ENCODE measurements at regions not wholly inside any gene's neighbourhood (a gene's known extent, or its start where the extent isn't known, plus 50 kb on each side); places are given as distances from the start of the nearest gene placed in this dataset.
A peak's percentile ranks its signal among the peaks of the same experiment; 100 is the strongest.

GRCh38 chr2:42901076-42901640 lies 108.8 kb upstream of the HAAO start:
- peak; percentile 70 for DNase-seq (ENCODE audit: low read depth)
- no peak for TF ChIP-seq CTCF (conservative IDR thresholded peaks at IDR 0.05; ENCODE audit: low read depth, low read length)
- no peak overlapping the region for H3K4me3 ChIP-seq (ENCODE audit: low read depth, low read length)

- no peak overlapping the region for H3K4me3 ChIP-seq (ENCODE audit: low read depth, low read length)
- TF ChIP-seq CTCF (conservative IDR thresholded peaks at IDR 0.05; ENCODE audit: low read depth, low read length), result no peak
- DNase-seq (ENCODE audit: low read depth), result no peak
Measured at GRCh38 chr2:42900289-42900891, 108.0 kb upstream of the HAAO start.

GRCh38 chr2:42897358-42897757 lies 105.0 kb upstream of the HAAO start:
- no peak for TF ChIP-seq CTCF (conservative IDR thresholded peaks at IDR 0.05; ENCODE audit: low read depth, low read length)
- H3K4me3 ChIP-seq (ENCODE audit: low read depth, low read length), result no peak overlapping the region
- DNase-seq (ENCODE audit: low read depth), result no peak

GRCh38 chr2:42895791-42896135 lies 103.4 kb upstream of the HAAO start:
- DNase-seq (ENCODE audit: low read depth), result no peak
- TF ChIP-seq CTCF (conservative IDR thresholded peaks at IDR 0.05; ENCODE audit: low read depth, low read length), result no peak

GRCh38 chr2:42895134-42895790 lies 102.9 kb upstream of the HAAO start:
- no peak for DNase-seq (ENCODE audit: low read depth)
- no peak overlapping the region for H3K4me3 ChIP-seq (ENCODE audit: low read depth, low read length)
- TF ChIP-seq CTCF (conservative IDR thresholded peaks at IDR 0.05; ENCODE audit: low read depth, low read length), result no peak

More at GRCh38 chr2:42895791-42896135, 103.4 kb upstream of the HAAO start:
- no peak overlapping the region for H3K4me3 ChIP-seq (ENCODE audit: low read depth, low read length)

- TF ChIP-seq CTCF (conservative IDR thresholded peaks at IDR 0.05; ENCODE audit: low read depth, low read length), result no peak
- no peak for DNase-seq (ENCODE audit: low read depth)
- no peak overlapping the region for H3K4me3 ChIP-seq (ENCODE audit: low read depth, low read length)
Measured at GRCh38 chr2:42893047-42893758, 100.8 kb upstream of the HAAO start.

All from choroid plexus epithelial cell (primary cell).